K562 (cell line): ENCODE measurements at regions not wholly inside any gene's neighbourhood (a gene's known extent, or its start where the extent isn't known, plus 50 kb on each side); places are given as distances from the start of the nearest gene placed in this dataset.
A peak's percentile ranks its signal among the peaks of the same experiment; 100 is the strongest.

Experiments used
- ATAC-seq: fragments of 200-7000 bp; cut with Tn5 transposase; 3 replicates; pipeline ENCODE4 v1.9.1; 2020; ENCODE audit warnings: moderate library complexity
- BruUV-seq: library from RNA; stranded (reverse); fragments of 400-500 nt; replicated peaks from 2 replicates; lab custom pipeline; 2021; lab: Mats Ljungman, UMichigan
- CTCF ChIA-PET: fragments of 300-600 bp; formaldehyde crosslinking; extraction: SDS; loops from one replicate; lab custom pipeline; 2021; ENCODE audit warnings: low intra/inter-chr PET ratio; lab: Yijun Ruan, JAX
- POLR2A ChIA-PET: fragments of 300-600, 350-650 bp; sonication (Branson Sonifier 250); formaldehyde crosslinking; extraction: SDS; loops from one replicate; lab custom pipeline; 2021; ENCODE audit warnings: antibody characterized with exemption, inconsistent platforms; lab: Yijun Ruan, JAX
- DNase-seq, 4 experiments: peaks; one replicate each; pipeline versions ENCODE4 v3.0.0 to v3.0.0-alpha.2; 2011 to 2018; ENCODE audit warnings: low spot score in 3 of 4, mixed read lengths in 3 of 4; ENCODE audit errors: extremely low read depth in 1 of 4
- FAIRE-seq: peaks from 2 replicates; lab custom pipeline; 2011; peaks lifted over from hg19 to GRCh38; lab: Jason Lieb, UNC
- H2AFZ ChIP-seq: 2 replicates; pipeline ENCODE4 v1.6.0; 2011; ENCODE audit warnings: low read depth, low read length, control low read depth, inconsistent platforms
- H3K27ac ChIP-seq: fragments of 200-600 bp; 3 replicates; pipeline ENCODE4 v1.8.0; 2011; ENCODE audit warnings: low read depth, mild to moderate bottlenecking, control low read depth, inconsistent platforms, low read length, moderate library complexity, mixed read lengths; ENCODE audit errors: extremely low read depth
- H3K27me3 ChIP-seq, 2 experiments: fragments of 300-600 bp in 1 of 2; 2 replicates in 1 of 2; 3 replicates in 1 of 2; pipeline versions ENCODE4 v1.6.0 to v1.8.0; 2011; ENCODE audit warnings: inconsistent platforms in 2 of 2, low read length in 2 of 2, mild to moderate bottlenecking in 1 of 2, mixed read lengths in 1 of 2, moderate library complexity in 1 of 2; ENCODE audit not compliant: control insufficient read depth in 2 of 2, insufficient read depth in 2 of 2
- H3K36me3 ChIP-seq: fragments of 300-600 bp; 3 replicates; pipeline ENCODE4 v1.8.0; 2011; ENCODE audit warnings: mild to moderate bottlenecking, low read length, inconsistent platforms; ENCODE audit not compliant: control insufficient read depth, insufficient read depth
- H3K4me1 ChIP-seq, 2 experiments: fragments of 200-600 bp in 1 of 2; replicated peaks in 1 of 2; 2 replicates in 1 of 2; 3 replicates in 1 of 2; pipeline versions ENCODE4 v1.5.1 to v1.8.0; 2011; ENCODE audit warnings: inconsistent platforms in 2 of 2, low read length in 2 of 2, mild to moderate bottlenecking in 1 of 2, mixed read lengths in 1 of 2, moderate library complexity in 1 of 2; ENCODE audit not compliant: control insufficient read depth in 2 of 2, insufficient read depth in 2 of 2
- H3K4me2 ChIP-seq: 2 replicates; pipeline ENCODE4 v1.6.1; 2011; ENCODE audit warnings: low read length, control low read depth, inconsistent platforms, mixed read lengths; ENCODE audit not compliant: insufficient read depth
- H3K4me3 ChIP-seq: fragments of 200-600 bp; sonication (generic), shearing (Covaris generic); 2 replicates; pipeline ENCODE4 v1.5.1; 2016; ENCODE audit warnings: control low read depth, inconsistent platforms
- H3K79me2 ChIP-seq: fragments of 200-600 bp; 3 replicates; pipeline ENCODE4 v1.8.0; 2011; ENCODE audit warnings: low read length, inconsistent platforms; ENCODE audit not compliant: control insufficient read depth, insufficient read depth
- H3K9ac ChIP-seq, 2 experiments: 2 replicates each; pipeline versions ENCODE4 v1.6.0 to v1.6.1; 2011; ENCODE audit warnings: low read depth in 2 of 2, low read length in 2 of 2, control low read depth in 1 of 2, inconsistent platforms in 1 of 2, mild to moderate bottlenecking in 1 of 2, mixed read lengths in 1 of 2; ENCODE audit not compliant: insufficient read depth in 1 of 2
- H3K9me1 ChIP-seq: one replicate; pipeline ENCODE4 v1.6.0; 2011; ENCODE audit warnings: inconsistent platforms, mild to moderate bottlenecking, low read length, moderate library complexity; ENCODE audit not compliant: control insufficient read depth, insufficient read depth
- H3K9me3 ChIP-seq: replicated peaks from 2 replicates; pipeline ENCODE4 v1.5.1; 2011; ENCODE audit warnings: low read depth, low read length, inconsistent platforms; ENCODE audit not compliant: control insufficient read depth, insufficient read depth
- H4K20me1 ChIP-seq: replicated peaks from 2 replicates; pipeline ENCODE4 v1.6.1; 2011; ENCODE audit warnings: low read length, inconsistent platforms, mixed read lengths; ENCODE audit not compliant: control insufficient read depth, insufficient read depth
- ETS2 ChIP-seq: IDR thresholded peaks from 2 replicates; pipeline ENCODE4 v1.6.1; 2016; ENCODE audit warnings: borderline replicate concordance, missing genetic modification characterization, mild to moderate bottlenecking, moderate library complexity, missing compliant biosample characterization; ENCODE audit not compliant: poor library complexity, severe bottlenecking
- MITF ChIP-seq: IDR thresholded peaks from 2 replicates; pipeline ENCODE4 v1.6.1; 2014; ENCODE audit warnings: antibody characterized with exemption
- PRDM10 ChIP-seq: fragments of 450-650 bp; IDR thresholded peaks from 2 replicates; pipeline ENCODE4 v1.6.1; 2018; ENCODE audit not compliant: partially characterized antibody
- STAT6 ChIP-seq: sonication (generic); formaldehyde crosslinking; IDR thresholded peaks from 2 replicates; pipeline ENCODE4 v1.8.1; 2023; ENCODE audit warnings: mild to moderate bottlenecking, missing genetic modification reagents
- ZBTB11 ChIP-seq, 3 experiments: fragments of 200-800 bp in 1 of 3; fragments of 250-450 bp in 1 of 3; fragments of 450-650 bp in 1 of 3; sonication (Bioruptor Pico) in 1 of 3; sonication (Bioruptor generic) in 1 of 3; formaldehyde crosslinking in 1 of 3; IDR thresholded peaks; 2 replicates each; pipeline versions ENCODE4 v1.6.1 to v1.8.0; 2016 to 2022; ENCODE audit warnings: mild to moderate bottlenecking in 2 of 3, missing genetic modification characterization in 2 of 3, missing compliant biosample characterization in 1 of 3, moderate library complexity in 1 of 3
- ZFPM2 ChIP-seq: fragments of 250-450 bp; sonication (Bioruptor Pico); IDR thresholded peaks from 2 replicates; pipeline ENCODE4 v1.5.1; 2022; ENCODE audit warnings: mild to moderate bottlenecking
- ZNF707 ChIP-seq: fragments of 250-450 bp; sonication (Bioruptor Pico); conservative IDR thresholded peaks from 2 replicates; pipeline ENCODE4 v1.8.0; 2022; ENCODE audit warnings: inconsistent platforms, mild to moderate bottlenecking, moderate library complexity
- WGBS: fragments of 100-300 bp; shearing (Covaris generic); methylation state at CpG from one replicate; pipeline ENCODE4 v1.1.6; 2016; ENCODE audit warnings: low coverage, mixed read lengths; ENCODE audit not compliant: insufficient coverage; ENCODE audit errors: missing lambda C conversion rate; 5-methylcytosine and 5-hydroxymethylcytosine counted together
- in situ Hi-C: fragments of 300-500 bp; cut with MboI; formaldehyde crosslinking; loops from 4 replicates; pipeline ENCODE4 v1.15.0; 2018; ENCODE audit warnings: inconsistent platforms, mixed read lengths
- intact Hi-C: fragments of 100-400 bp; cut with micrococcal nuclease; formaldehyde crosslinking; loops from 2 replicates; pipeline ENCODE4 v1.14.2; 2022

GRCh38 chr20:48007351-48007750, 222.1 kb upstream of the SULF2 start (continued):
- TF ChIP-seq PRDM10 (no peak), STAT6 (no peak)

GRCh38 chr20:48006036-48006833, 221.0 kb upstream of the SULF2 start:
- Histone ChIP-seq H3K4me1 (no peaks in the 10 kb centered on the region), H3K36me3 (no peaks in the 10 kb centered on the region), H3K27ac (no peak overlapping the region), H3K9me3 (no peaks in the 10 kb centered on the region), H4K20me1 (no peaks in the 10 kb centered on the region), H2AFZ (no peak overlapping the region), H3K4me3 (no peak overlapping the region), H3K9ac (no peak overlapping the region), H3K4me2 (no peak overlapping the region), H3K79me2 (no peaks in the 10 kb centered on the region), H3K27me3 (no peaks in the 10 kb centered on the region), H3K9me1 (no peaks in the 10 kb centered on the region)
- in situ Hi-C loops, result no loop called here
- 0% methylated on average over 14 of the region's 14 CpGs for WGBS
- FAIRE-seq (no peak), DNase-seq (no peak), ATAC-seq (no peak)
- ChIA-PET CTCF (no interaction called here), POLR2A (no interaction called here)
- no TSS peak for BruUV-seq
- intact Hi-C loops, result no loop called here
- TF ChIP-seq ZBTB11 (CRISPR knock-in tag; IDR thresholded peaks at IDR 0.05) (peak in 1 of 3 experiments; percentile 14; a peak in 1 of 6 replicates), ZFPM2 (CRISPR knock-in tag) (no peak), ETS2 (tag) (no peak), ZNF707 (CRISPR knock-in tag) (no peak), MITF (no peak)
